PC-9 (cell line): ENCODE measurements at regions not wholly inside any gene's neighbourhood (a gene's known extent, or its start where the extent isn't known, plus 50 kb on each side); places are given as distances from the start of the nearest gene placed in this dataset.

Source experiments
- BruUV-seq: library from RNA; stranded (reverse); fragments of 400-500 nt; replicated peaks from 2 replicates; lab custom pipeline; 2021; lab: Mats Ljungman, UMichigan
- CTCF ChIA-PET: fragments of 300-600 bp; sonication (Branson Sonifier 250); formaldehyde crosslinking; loops from one replicate; lab custom pipeline; 2022; ENCODE audit warnings: antibody characterized with exemption; lab: Charles Lee
- POLR2A ChIA-PET: fragments of 300-600 bp; sonication (Branson Sonifier 250); formaldehyde crosslinking; loops from one replicate; lab custom pipeline; 2022; ENCODE audit warnings: antibody characterized with exemption; ENCODE audit not compliant: unreplicated experiment; lab: Charles Lee
- DNase-seq, 2 experiments: peaks; one replicate each; pipeline versions ENCODE4 v3.0.0 to v3.0.0-alpha.2; 2015 to 2022; ENCODE audit warnings: mixed read lengths in 1 of 2
- H2AFZ ChIP-seq: fragments of 200-600 bp; sonication (generic); 2 replicates; pipeline ENCODE4 v1.8.1; 2017; ENCODE audit warnings: antibody characterized with exemption
- H3F3A ChIP-seq: fragments of 200-600 bp; sonication (generic); 2 replicates; pipeline ENCODE4 v1.8.1; 2017; ENCODE audit warnings: antibody characterized with exemption, mild to moderate bottlenecking, low read depth; ENCODE audit not compliant: insufficient read depth
- H3K27ac ChIP-seq: fragments of 200-600 bp; sonication (generic); 2 replicates; pipeline ENCODE4 v1.6.1; 2016; ENCODE audit warnings: mixed run types
- H3K27me3 ChIP-seq: fragments of 200-600 bp; sonication (generic); 2 replicates; pipeline ENCODE4 v1.6.1; 2016; ENCODE audit warnings: low read depth, mixed run types; ENCODE audit not compliant: insufficient read depth
- H3K36me3 ChIP-seq: fragments of 200-600 bp; sonication (generic); 2 replicates; pipeline ENCODE4 v1.6.1; 2016; ENCODE audit warnings: low read depth, mixed run types
- H3K4me1 ChIP-seq: fragments of 200-600 bp; sonication (generic); replicated peaks from 2 replicates; pipeline ENCODE4 v1.6.1; 2016; ENCODE audit warnings: mixed run types; ENCODE audit not compliant: insufficient read depth
- H3K4me2 ChIP-seq: fragments of 200-600 bp; sonication (generic); 2 replicates; pipeline ENCODE4 v1.6.1; 2017; ENCODE audit warnings: mixed run types
- H3K4me3 ChIP-seq: fragments of 200-600 bp; sonication (generic); 2 replicates; pipeline ENCODE4 v1.6.1; 2016; ENCODE audit warnings: mixed run types
- H3K79me2 ChIP-seq: fragments of 200-600 bp; sonication (generic); 2 replicates; pipeline ENCODE4 v1.6.1; 2017; ENCODE audit warnings: low read depth, mixed run types
- H3K9me2 ChIP-seq: fragments of 200-600 bp; sonication (generic); 2 replicates; pipeline ENCODE4 v1.8.1; 2017; ENCODE audit warnings: mild to moderate bottlenecking; ENCODE audit not compliant: insufficient read depth
- H3K9me3 ChIP-seq: fragments of 200-600 bp; sonication (generic); 2 replicates; pipeline ENCODE4 v1.8.1; 2016; ENCODE audit warnings: low read depth; ENCODE audit not compliant: insufficient read depth
- H4K20me1 ChIP-seq: fragments of 200-600 bp; sonication (generic); 2 replicates; pipeline ENCODE4 v1.8.1; 2017; ENCODE audit not compliant: insufficient read depth
- EZH2 ChIP-seq: fragments of 200-600 bp; sonication (generic); IDR thresholded peaks from 2 replicates; pipeline ENCODE4 v1.8.0; 2017; ENCODE audit warnings: antibody characterized with exemption, low read depth
- intact Hi-C: fragments of 100-400 bp; cut with micrococcal nuclease; formaldehyde crosslinking; loops from one replicate; pipeline ENCODE4 v1.10.0; 2022; ENCODE audit not compliant: unreplicated experiment
- TF ChIP-seq, protein P1 (sequence below): fragments of 200-600 bp; sonication (generic); conservative IDR thresholded peaks from 2 replicates; pipeline ENCODE4 v1.6.1; 2017; ENCODE audit warnings: mixed run types, antibody characterized with exemption, mild to moderate bottlenecking, moderate library complexity

DNA sequence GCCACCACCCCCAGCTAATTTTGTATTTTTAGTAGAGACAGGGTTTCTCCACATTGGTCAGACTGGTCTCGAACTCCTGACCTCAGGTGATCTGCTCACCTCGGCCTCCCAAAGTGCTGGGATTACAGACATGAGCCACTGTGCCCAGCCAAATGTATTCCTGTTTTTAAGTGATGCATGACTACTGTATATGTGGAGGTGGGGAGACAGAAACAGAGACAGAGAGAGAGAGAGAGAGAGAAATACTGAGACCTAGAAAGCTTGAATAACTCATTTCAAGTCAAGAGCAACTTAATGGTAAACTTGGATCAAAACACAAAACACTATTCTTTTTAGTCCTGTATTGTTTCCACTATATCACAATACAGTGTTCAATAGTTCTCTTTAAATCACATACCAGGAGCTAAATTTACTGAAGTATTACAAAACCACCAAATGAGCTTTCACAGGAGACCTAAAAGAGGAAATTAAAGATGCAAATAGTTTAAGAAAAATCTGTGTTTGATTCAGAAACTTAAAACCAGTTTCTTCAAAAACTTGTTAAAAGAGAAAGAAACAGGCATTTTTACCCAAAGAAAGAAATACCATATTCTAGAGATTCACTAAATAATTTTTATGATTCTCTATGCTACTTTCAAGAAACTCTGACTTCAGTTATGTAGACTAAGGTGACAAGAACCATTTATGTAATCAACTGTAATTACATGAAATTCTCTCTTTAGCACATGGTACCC is 188.7 kb downstream of the ETS1 start:
- no TSS peak for BruUV-seq
- Histone ChIP-seq H3K9me2 (no peaks in the 10 kb centered on the region), H2AFZ (no peak overlapping the region), H3K4me2 (no peak overlapping the region), H3K27me3 (no peaks in the 10 kb centered on the region), H3K4me3 (no peak overlapping the region), H3K9me3 (no peaks in the 10 kb centered on the region), H3K36me3 (no peaks in the 10 kb centered on the region), H3F3A (no peaks in the 10 kb centered on the region), H3K4me1 (no peaks in the 10 kb centered on the region), H3K79me2 (no peaks in the 10 kb centered on the region), H3K27ac (no peak overlapping the region), H4K20me1 (no peaks in the 10 kb centered on the region)
- no peak for DNase-seq
- intact Hi-C loops = no loop called here
- ChIA-PET POLR2A (no interaction called here), CTCF (interaction anchor here (0.6 kb wide), 1 partner anchor 1004 kb away, joined by 4 read pairs; no protein-coding TSS in a partner anchor)
- TF ChIP-seq EZH2 = no peak
- TF ChIP-seq, protein P1, sequence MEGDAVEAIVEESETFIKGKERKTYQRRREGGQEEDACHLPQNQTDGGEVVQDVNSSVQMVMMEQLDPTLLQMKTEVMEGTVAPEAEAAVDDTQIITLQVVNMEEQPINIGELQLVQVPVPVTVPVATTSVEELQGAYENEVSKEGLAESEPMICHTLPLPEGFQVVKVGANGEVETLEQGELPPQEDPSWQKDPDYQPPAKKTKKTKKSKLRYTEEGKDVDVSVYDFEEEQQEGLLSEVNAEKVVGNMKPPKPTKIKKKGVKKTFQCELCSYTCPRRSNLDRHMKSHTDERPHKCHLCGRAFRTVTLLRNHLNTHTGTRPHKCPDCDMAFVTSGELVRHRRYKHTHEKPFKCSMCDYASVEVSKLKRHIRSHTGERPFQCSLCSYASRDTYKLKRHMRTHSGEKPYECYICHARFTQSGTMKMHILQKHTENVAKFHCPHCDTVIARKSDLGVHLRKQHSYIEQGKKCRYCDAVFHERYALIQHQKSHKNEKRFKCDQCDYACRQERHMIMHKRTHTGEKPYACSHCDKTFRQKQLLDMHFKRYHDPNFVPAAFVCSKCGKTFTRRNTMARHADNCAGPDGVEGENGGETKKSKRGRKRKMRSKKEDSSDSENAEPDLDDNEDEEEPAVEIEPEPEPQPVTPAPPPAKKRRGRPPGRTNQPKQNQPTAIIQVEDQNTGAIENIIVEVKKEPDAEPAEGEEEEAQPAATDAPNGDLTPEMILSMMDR = no peak

DNA sequence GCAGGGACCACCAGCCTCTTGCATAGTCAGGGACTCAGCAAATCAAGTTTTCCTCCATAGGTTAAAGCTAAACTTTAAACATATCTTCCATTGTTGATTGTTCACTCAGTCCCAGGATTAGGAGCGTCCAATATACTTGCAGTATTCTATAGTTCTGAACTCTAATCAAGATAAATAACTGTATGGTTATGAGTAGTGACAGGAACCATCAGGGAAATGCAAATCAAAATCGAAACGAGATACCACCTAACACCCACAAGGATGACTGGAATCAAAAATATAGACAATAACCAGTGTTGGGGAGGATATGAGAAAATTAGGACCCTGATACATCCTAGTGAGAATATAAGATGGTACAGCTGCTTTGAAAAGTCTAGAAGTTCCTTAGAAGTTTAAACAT is 190.0 kb downstream of the ETS1 start:
- Histone ChIP-seq H2AFZ (no peak overlapping the region), H3K9me3 (no peaks in the 10 kb centered on the region), H3K79me2 (no peaks in the 10 kb centered on the region), H3K4me1 (no peaks in the 10 kb centered on the region), H3K4me3 (no peak overlapping the region), H3K27me3 (no peaks in the 10 kb centered on the region), H3K9me2 (no peaks in the 10 kb centered on the region), H3F3A (no peaks in the 10 kb centered on the region), H3K4me2 (no peak overlapping the region), H3K36me3 (no peaks in the 10 kb centered on the region), H3K27ac (no peak overlapping the region), H4K20me1 (no peaks in the 10 kb centered on the region)
- POLR2A ChIA-PET = interaction anchor here (0.6 kb wide), 1 partner anchor 108 kb away, joined by 3 read pairs; no protein-coding TSS in a partner anchor
- intact Hi-C loops = no loop called here
- no peak for DNase-seq
- CTCF ChIA-PET = no interaction called here
- BruUV-seq = no TSS peak
- TF ChIP-seq, protein P1 = no peak
- no peak for TF ChIP-seq EZH2

DNA sequence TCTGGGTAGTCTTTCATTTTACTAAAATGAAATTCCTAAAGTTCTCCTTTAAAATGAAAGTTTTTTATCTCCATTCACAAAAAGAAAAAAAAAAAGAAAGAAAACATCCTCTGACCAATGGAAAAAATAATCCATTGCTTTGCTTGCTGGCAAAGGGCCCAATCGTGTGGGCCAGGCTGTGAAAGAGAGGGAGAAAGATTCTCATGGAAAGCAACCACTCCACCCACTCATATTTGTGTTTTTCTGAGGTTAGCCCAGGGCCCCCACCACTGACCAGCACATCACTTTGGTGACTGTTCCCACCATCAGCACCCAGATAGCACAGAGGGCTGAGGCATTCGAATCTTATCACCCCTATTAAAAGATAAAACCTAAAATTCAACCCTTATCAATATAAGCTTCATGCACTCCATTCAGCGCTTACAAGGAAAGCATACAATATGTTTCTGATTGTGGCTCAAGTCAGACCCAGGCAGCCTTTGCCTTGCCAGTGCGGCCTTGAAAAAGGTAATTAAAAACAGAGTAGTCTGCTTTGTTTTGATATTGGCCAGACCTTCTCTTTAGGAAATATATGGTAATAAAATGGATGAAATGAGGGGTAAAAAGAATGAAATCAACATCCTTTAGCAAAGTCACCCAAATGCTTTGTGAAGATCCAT is 192.8 kb downstream of the ETS1 start:
- Histone ChIP-seq H4K20me1 (no peaks in the 10 kb centered on the region), H3K9me2 (no peaks in the 10 kb centered on the region), H3K36me3 (no peaks in the 10 kb centered on the region), H3K9me3 (no peaks in the 10 kb centered on the region), H3F3A (no peaks in the 10 kb centered on the region), H3K4me3 (no peak overlapping the region), H3K4me2 (no peak overlapping the region), H3K79me2 (no peaks in the 10 kb centered on the region), H2AFZ (no peak overlapping the region), H3K4me1 (no peaks in the 10 kb centered on the region), H3K27ac (no peak overlapping the region), H3K27me3 (no peaks in the 10 kb centered on the region)
- CTCF ChIA-PET = no interaction called here
- no peak for TF ChIP-seq EZH2
- TF ChIP-seq, protein P1 = no peak
- no peak for DNase-seq
- POLR2A ChIA-PET = no interaction called here
- no TSS peak for BruUV-seq
- intact Hi-C loops = no loop called here
